Mesenchymal stem cell (in vitro differentiated cells and primary cell): ENCODE measurements at regions not wholly inside any gene's neighbourhood (a gene's known extent, or its start where the extent isn't known, plus 50 kb on each side); places are given as distances from the start of the nearest gene placed in this dataset.
A peak's percentile ranks its signal among the peaks of the same experiment; 100 is the strongest.

Experiments used
- DNase-seq: peaks from one replicate; pipeline ENCODE4 v3.0.0-alpha.2; 2013
- H2AFZ ChIP-seq: one replicate; pipeline ENCODE4 v1.6.1; 2013; ENCODE audit warnings: low read depth, mild to moderate bottlenecking, control low read depth, inconsistent platforms, low read length, moderate library complexity
- H2AK5ac ChIP-seq: 2 replicates; pipeline ENCODE4 v1.6.1; 2013; ENCODE audit warnings: low read length, moderate library complexity, mild to moderate bottlenecking, inconsistent platforms; ENCODE audit not compliant: severe bottlenecking
- H2BK120ac ChIP-seq: one replicate; pipeline ENCODE4 v1.6.1; 2013; ENCODE audit warnings: low read depth, mild to moderate bottlenecking, inconsistent platforms, low read length, moderate library complexity
- H2BK12ac ChIP-seq, 2 experiments: one replicate each; pipeline ENCODE4 v1.6.1; 2013; ENCODE audit warnings: inconsistent platforms in 2 of 2, low read length in 2 of 2, mild to moderate bottlenecking in 2 of 2, moderate library complexity in 2 of 2, control low read depth in 1 of 2
- H2BK15ac ChIP-seq: one replicate; pipeline ENCODE4 v1.6.1; 2013; ENCODE audit warnings: mild to moderate bottlenecking, low read depth, inconsistent platforms; ENCODE audit not compliant: poor library complexity, severe bottlenecking
- H2BK5ac ChIP-seq: 2 replicates; pipeline ENCODE4 v1.6.1; 2013; ENCODE audit warnings: low read depth, mild to moderate bottlenecking, low read length, control low read depth, inconsistent platforms; ENCODE audit not compliant: poor library complexity, severe bottlenecking
- H3K14ac ChIP-seq, 2 experiments: one replicate each; pipeline ENCODE4 v1.6.1; 2013; ENCODE audit warnings: inconsistent platforms in 2 of 2, low read length in 2 of 2, control low read depth in 1 of 2, mild to moderate bottlenecking in 1 of 2, moderate library complexity in 1 of 2
- H3K18ac ChIP-seq, 2 experiments: one replicate each; pipeline ENCODE4 v1.6.1; 2013; ENCODE audit warnings: inconsistent platforms in 2 of 2, low read length in 2 of 2, control low read depth in 1 of 2, low read depth in 1 of 2, mild to moderate bottlenecking in 1 of 2
- H3K23ac ChIP-seq, 2 experiments: one replicate each; pipeline ENCODE4 v1.6.1; 2013; ENCODE audit warnings: inconsistent platforms in 2 of 2, low read length in 2 of 2, mild to moderate bottlenecking in 2 of 2, moderate library complexity in 2 of 2, control low read depth in 1 of 2
- H3K27ac ChIP-seq: 2 replicates; pipeline ENCODE4 v1.5.1; 2013; ENCODE audit warnings: mild to moderate bottlenecking, moderate library complexity, low read length, control low read depth, inconsistent platforms; ENCODE audit not compliant: poor library complexity, severe bottlenecking
- H3K27me3 ChIP-seq, 2 experiments: 2 replicates each; pipeline versions ENCODE4 v1.6.1 to v1.7.0; 2013; ENCODE audit warnings: low read length in 2 of 2, mild to moderate bottlenecking in 2 of 2, moderate library complexity in 2 of 2, control low read depth in 1 of 2, inconsistent platforms in 1 of 2; ENCODE audit not compliant: control insufficient read depth in 1 of 2, insufficient read depth in 1 of 2
- H3K36me3 ChIP-seq, 2 experiments: 2 replicates each; pipeline versions ENCODE4 v1.6.1 to v1.7.0; 2013; ENCODE audit warnings: low read length in 2 of 2, control low read depth in 1 of 2, inconsistent platforms in 1 of 2, low read depth in 1 of 2, mild to moderate bottlenecking in 1 of 2; ENCODE audit not compliant: insufficient read depth in 2 of 2, control insufficient read depth in 1 of 2
- H3K4ac ChIP-seq, 2 experiments: one replicate each; pipeline ENCODE4 v1.6.1; 2013; ENCODE audit warnings: inconsistent platforms in 2 of 2, low read length in 2 of 2, mild to moderate bottlenecking in 2 of 2, moderate library complexity in 2 of 2, control low read depth in 1 of 2, low read depth in 1 of 2
- H3K4me1 ChIP-seq: 2 replicates; pipeline ENCODE4 v1.6.1; 2013; ENCODE audit warnings: low read depth, low read length, control low read depth; ENCODE audit not compliant: control insufficient read depth, insufficient read depth
- H3K4me2 ChIP-seq: 2 replicates; pipeline ENCODE4 v1.6.1; 2013; ENCODE audit warnings: low read length, mild to moderate bottlenecking, inconsistent platforms; ENCODE audit not compliant: poor library complexity, severe bottlenecking
- H3K4me3 ChIP-seq, 2 experiments: 2 replicates each; pipeline versions ENCODE4 v1.5.1 to v1.7.0; 2013; ENCODE audit warnings: low read length in 2 of 2, mild to moderate bottlenecking in 2 of 2, control low read depth in 1 of 2, low read depth in 1 of 2; ENCODE audit not compliant: insufficient read depth in 1 of 2
- H3K79me1 ChIP-seq: replicated peaks from 2 replicates; pipeline ENCODE4 v1.6.1; 2013; ENCODE audit warnings: mild to moderate bottlenecking, control low read depth, low read length, inconsistent platforms; ENCODE audit not compliant: poor library complexity, severe bottlenecking
- H3K9ac ChIP-seq: 2 replicates; pipeline ENCODE4 v1.7.0; 2013; ENCODE audit warnings: mild to moderate bottlenecking, low read length, moderate library complexity
- H3K9me3 ChIP-seq: 2 replicates; pipeline ENCODE4 v1.7.0; 2013; ENCODE audit warnings: mild to moderate bottlenecking, low read length; ENCODE audit not compliant: control insufficient read depth
- H4K8ac ChIP-seq: one replicate; pipeline ENCODE4 v1.6.1; 2013; ENCODE audit warnings: inconsistent platforms, mild to moderate bottlenecking, low read length, moderate library complexity
- H4K91ac ChIP-seq: one replicate; pipeline ENCODE4 v1.6.1; 2013; ENCODE audit warnings: mild to moderate bottlenecking, low read length, inconsistent platforms
- WGBS: methylation state at CpG from one replicate; pipeline ENCODE4 v1.1.7; 2013; ENCODE audit warnings: mixed read lengths; 5-methylcytosine and 5-hydroxymethylcytosine counted together

DNA sequence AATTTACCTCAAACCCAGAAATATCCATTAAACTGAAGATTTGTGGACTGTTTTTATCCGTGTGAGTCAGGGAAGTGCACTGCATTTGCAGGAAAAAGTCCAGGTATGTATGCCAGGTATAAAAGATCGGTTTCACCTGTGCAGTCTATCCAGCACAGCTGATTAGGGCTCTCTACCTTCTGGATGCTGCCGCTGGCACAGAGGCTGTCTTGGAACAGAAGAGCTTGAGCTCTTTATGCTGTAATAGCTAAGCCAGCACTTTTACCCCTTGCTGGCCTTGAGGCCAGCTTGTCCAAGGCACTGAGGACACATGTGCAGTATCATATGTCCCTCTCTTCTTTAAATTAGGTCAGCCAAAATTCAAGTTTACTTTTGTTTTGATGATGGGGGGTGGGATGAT, 851.0 kb downstream of the DIAPH3 start:
- Histone ChIP-seq H3K27me3 (no peaks in the 10 kb centered on the region), H3K9me3 (no peaks in the 10 kb centered on the region), H2BK12ac (no peak overlapping the region), H3K23ac (no peak overlapping the region), H2BK120ac (no peak overlapping the region), H2BK15ac (no peak overlapping the region), H3K4me2 (no peak overlapping the region), H3K27ac (no peak overlapping the region), H3K79me1 (no peaks in the 10 kb centered on the region), H3K9ac (no peak overlapping the region), H3K4me3 (no peak overlapping the region), H3K14ac (no peak overlapping the region), H2AFZ (no peak overlapping the region), H3K36me3 (no peaks in the 10 kb centered on the region), H3K18ac (no peak overlapping the region), H4K8ac (no peak overlapping the region), H3K4ac (no peak overlapping the region), H2AK5ac (no peak overlapping the region), H2BK5ac (no peak overlapping the region), H3K4me1 (no peaks in the 10 kb centered on the region), H4K91ac (no peak overlapping the region)
- WGBS, result 90% methylated on average over 3 of the region's 3 CpGs
- DNase-seq, result no peak

DNA sequence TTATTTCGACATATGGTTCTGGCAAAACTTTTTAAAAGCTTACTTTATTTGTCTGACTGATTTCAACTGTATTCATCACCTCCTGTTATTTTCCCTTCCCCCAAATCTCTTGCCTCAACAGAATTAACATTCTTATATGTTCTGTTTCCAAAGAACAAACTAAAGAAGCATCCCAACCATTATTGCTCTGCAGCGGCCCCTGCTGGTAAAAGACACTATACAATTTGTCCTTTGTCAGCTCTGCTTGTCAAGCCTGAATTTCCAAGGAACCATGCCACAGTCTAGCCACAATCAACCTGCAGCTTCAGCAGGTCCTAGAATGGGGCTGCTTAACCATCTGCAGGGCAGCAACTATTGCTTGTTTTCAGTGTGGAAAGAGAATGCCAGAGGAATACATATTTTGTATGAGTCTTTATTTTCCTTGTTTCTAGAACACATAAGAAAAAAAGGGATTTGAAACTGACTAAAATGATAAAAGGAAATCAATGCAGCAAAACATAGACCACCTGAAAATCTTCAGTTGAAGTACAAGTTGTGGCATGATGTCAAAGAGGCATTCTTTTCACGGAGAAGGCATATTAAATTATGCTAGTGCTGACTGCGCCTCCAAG, 845.3 kb downstream of the DIAPH3 start:
- no peak overlapping the region for H2BK5ac ChIP-seq
- no peaks in the 10 kb centered on the region for H3K9me3 ChIP-seq
- no peak overlapping the region for H3K18ac ChIP-seq
- no peaks in the 10 kb centered on the region for H3K36me3 ChIP-seq
- H3K27ac ChIP-seq, result no peak overlapping the region
- no peak overlapping the region for H3K4me2 ChIP-seq
- no peaks in the 10 kb centered on the region for H3K79me1 ChIP-seq
- H3K14ac ChIP-seq, result no peak overlapping the region
- no peak overlapping the region for H2BK12ac ChIP-seq
- no peak overlapping the region for H2BK120ac ChIP-seq
- no peak overlapping the region for H4K8ac ChIP-seq
- no peak overlapping the region for H2BK15ac ChIP-seq
- 63% methylated on average over 4 of the region's 4 CpGs for WGBS
- DNase-seq, result peak; percentile 72
- no peak overlapping the region for H3K4me3 ChIP-seq
- H3K4me1 ChIP-seq, result no peaks in the 10 kb centered on the region
- no peak overlapping the region for H2AFZ ChIP-seq
- H3K27me3 ChIP-seq, result no peaks in the 10 kb centered on the region
- H2AK5ac ChIP-seq, result no peak overlapping the region
- H3K23ac ChIP-seq, result no peak overlapping the region
- H4K91ac ChIP-seq, result no peak overlapping the region
- H3K9ac ChIP-seq, result no peak overlapping the region
- no peak overlapping the region for H3K4ac ChIP-seq

DNA sequence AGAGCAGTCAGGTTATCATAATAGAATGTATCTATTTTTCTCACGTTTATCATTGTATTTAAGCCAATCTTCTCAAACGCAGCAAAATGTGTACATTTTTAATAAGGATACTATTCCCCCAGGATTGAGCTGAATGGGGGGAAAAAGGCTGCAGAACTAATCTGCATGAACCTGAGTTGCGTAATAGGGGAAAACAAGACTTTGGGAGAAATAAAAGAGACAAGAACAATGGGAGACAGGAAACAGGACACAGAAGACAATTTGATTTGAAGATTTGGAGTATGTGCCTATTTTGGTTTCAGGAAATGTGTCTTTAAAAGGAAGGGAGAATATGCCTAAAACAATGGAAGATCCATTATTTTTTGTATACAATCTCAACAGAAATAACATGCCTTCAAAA, 844.5 kb downstream of the DIAPH3 start:
- no peak overlapping the region for H3K4ac ChIP-seq
- no peak overlapping the region for H4K8ac ChIP-seq
- no peaks in the 10 kb centered on the region for H3K36me3 ChIP-seq
- no peaks in the 10 kb centered on the region for H3K4me1 ChIP-seq
- H3K14ac ChIP-seq, result no peak overlapping the region
- H4K91ac ChIP-seq, result no peak overlapping the region
- no peak overlapping the region for H3K27ac ChIP-seq
- no peak overlapping the region for H3K4me2 ChIP-seq
- H2BK12ac ChIP-seq, result no peak overlapping the region
- no peaks in the 10 kb centered on the region for H3K9me3 ChIP-seq
- no peak overlapping the region for H2BK120ac ChIP-seq
- no peak overlapping the region for H3K23ac ChIP-seq
- no peak overlapping the region for H2BK15ac ChIP-seq
- H3K79me1 ChIP-seq, result no peaks in the 10 kb centered on the region
- H3K27me3 ChIP-seq, result no peaks in the 10 kb centered on the region
- H2AFZ ChIP-seq, result no peak overlapping the region
- no peak overlapping the region for H2BK5ac ChIP-seq
- no peak for DNase-seq
- H3K4me3 ChIP-seq, result no peak overlapping the region
- no peak overlapping the region for H3K18ac ChIP-seq
- WGBS, result 100% methylated on average over 1 of the region's 3 CpGs
- H3K9ac ChIP-seq, result no peak overlapping the region
- no peak overlapping the region for H2AK5ac ChIP-seq

DNA sequence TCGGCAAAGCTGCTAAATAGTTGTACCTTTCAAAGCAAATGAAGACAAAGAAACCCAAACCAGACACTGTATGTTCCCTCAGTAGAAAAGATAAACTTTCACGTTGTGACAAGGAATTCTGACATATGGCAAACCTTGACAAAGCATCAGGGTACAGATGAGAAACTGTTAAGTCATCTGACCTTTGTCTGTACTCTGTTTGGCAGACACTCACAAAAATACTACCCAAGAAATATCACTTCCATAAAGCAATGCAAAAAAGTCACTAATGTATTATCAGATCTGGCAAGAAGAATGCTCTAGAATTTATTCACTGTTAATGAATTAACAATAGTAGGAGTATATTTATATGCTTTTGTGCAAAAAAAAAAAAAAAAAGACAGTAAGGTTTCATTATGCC, 843.7 kb downstream of the DIAPH3 start:
- Histone ChIP-seq H3K27me3 (no peaks in the 10 kb centered on the region), H3K27ac (no peak overlapping the region), H3K4me3 (no peak overlapping the region), H3K9me3 (no peaks in the 10 kb centered on the region), H3K9ac (no peak overlapping the region), H4K8ac (no peak overlapping the region), H2BK12ac (no peak overlapping the region), H2BK15ac (no peak overlapping the region), H2BK120ac (no peak overlapping the region), H3K4ac (no peak overlapping the region), H3K36me3 (no peaks in the 10 kb centered on the region), H3K18ac (no peak overlapping the region), H2AK5ac (no peak overlapping the region), H2BK5ac (no peak overlapping the region), H3K14ac (no peak overlapping the region), H3K4me1 (no peaks in the 10 kb centered on the region), H2AFZ (no peak overlapping the region), H4K91ac (no peak overlapping the region), H3K79me1 (no peaks in the 10 kb centered on the region), H3K23ac (no peak overlapping the region), H3K4me2 (no peak overlapping the region)
- 70% methylated on average over 2 of the region's 2 CpGs for WGBS
- no peak for DNase-seq
